ENCODE measurements at regions not wholly inside any gene's neighbourhood (a gene's known extent, or its start where the extent isn't known, plus 50 kb on each side); places are given as distances from the start of the nearest gene placed in this dataset.

GRCh38 chr16:79543219-79543618 lies 57.3 kb downstream of the MAF start:
- Histone ChIP-seq H3K79me2 (ENCODE audit: insufficient read depth) (no peaks in the 10 kb centered on the region), H3K4me2 (no peak overlapping the region), H4K20me1 (ENCODE audit: insufficient read depth) (no peaks in the 10 kb centered on the region), H3K27me3 (ENCODE audit: insufficient read depth) (no peaks in the 10 kb centered on the region), H3K4me3 (ENCODE audit: low read depth in 2 of 2, low read length in 1 of 2) (no peak overlapping the region), H3K9me3 (no peaks in the 10 kb centered on the region), H3K36me3 (replicated peaks in 1 of 2; ENCODE audit: control insufficient read depth in 1 of 2, insufficient read depth in 2 of 2, low read length in 1 of 2) (no peaks in the 10 kb centered on the region), H3K4me1 (ENCODE audit: control insufficient read depth in 1 of 2, insufficient read depth in 2 of 2, low read depth in 1 of 2, low read length in 1 of 2) (no peaks in the 10 kb centered on the region), H3K9me2 (no peaks in the 10 kb centered on the region), H3F3A (replicated peaks; ENCODE audit: insufficient read depth) (no peaks in the 10 kb centered on the region), H3K9ac (no peak overlapping the region), H2AFZ (ENCODE audit: low read depth) (no peak overlapping the region), H3K27ac (ENCODE audit: low read depth in 2 of 2, low read length in 1 of 2) (no peak overlapping the region)
- ChIA-PET CTCF (no interaction called here), POLR2A (no interaction called here)
- no peak for DNase-seq
- 63% methylated on average over 8 of the region's 8 CpGs for WGBS (ENCODE audit: low lambda C conversion rate)
- TF ChIP-seq TEAD4 (IDR thresholded peaks at IDR 0.05; ENCODE audit: borderline replicate concordance, insufficient read depth) (no peak), GATA2 (CRISPR knock-in tag; IDR thresholded peaks at IDR 0.05) (no peak), FOXM1 (IDR thresholded peaks at IDR 0.05; ENCODE audit: low read depth) (no peak)

- POLR2A ChIA-PET = no interaction called here
- Histone ChIP-seq H3K4me2 (no peak overlapping the region), H3K9ac (no peak overlapping the region), H3K36me3 (replicated peaks in 1 of 2; ENCODE audit: control insufficient read depth in 1 of 2, insufficient read depth in 2 of 2, low read length in 1 of 2) (no peaks in the 10 kb centered on the region), H3K4me1 (ENCODE audit: control insufficient read depth in 1 of 2, insufficient read depth in 2 of 2, low read depth in 1 of 2, low read length in 1 of 2) (no peaks in the 10 kb centered on the region), H2AFZ (ENCODE audit: low read depth) (no peak overlapping the region), H3F3A (replicated peaks; ENCODE audit: insufficient read depth) (no peaks in the 10 kb centered on the region), H3K79me2 (ENCODE audit: insufficient read depth) (no peaks in the 10 kb centered on the region), H3K4me3 (ENCODE audit: low read depth in 2 of 2, low read length in 1 of 2) (no peak overlapping the region), H3K9me3 (no peaks in the 10 kb centered on the region), H3K9me2 (no peaks in the 10 kb centered on the region), H3K27ac (ENCODE audit: low read depth in 2 of 2, low read length in 1 of 2) (no peak overlapping the region), H4K20me1 (ENCODE audit: insufficient read depth) (no peaks in the 10 kb centered on the region), H3K27me3 (ENCODE audit: insufficient read depth) (no peaks in the 10 kb centered on the region)
- CTCF ChIA-PET = no interaction called here
- 60% methylated on average over 10 of the region's 11 CpGs for WGBS (ENCODE audit: low lambda C conversion rate)
- DNase-seq = no peak
- no peak for TF ChIP-seq RFX5 (IDR thresholded peaks at IDR 0.05; ENCODE audit: low read length)
- no peak for TF ChIP-seq TCF12 (IDR thresholded peaks at IDR 0.05)
- TF ChIP-seq RXRA (IDR thresholded peaks at IDR 0.05; ENCODE audit: borderline replicate concordance, low read depth) = no peak
- no peak for TF ChIP-seq SIN3A (IDR thresholded peaks at IDR 0.05; ENCODE audit: borderline replicate concordance, low read depth, low read length)
- no peak for TF ChIP-seq IRF3 (IDR thresholded peaks at IDR 0.05; ENCODE audit: low read depth, low read length)
- no peak for TF ChIP-seq MAX (IDR thresholded peaks at IDR 0.05; ENCODE audit: low read depth)
- no peak for TF ChIP-seq GABPA (IDR thresholded peaks at IDR 0.05; ENCODE audit: low read depth)
- no peak for TF ChIP-seq JUND (IDR thresholded peaks at IDR 0.05)
- TF ChIP-seq TAF1 (IDR thresholded peaks at IDR 0.05; ENCODE audit: borderline replicate concordance, low read depth, low read length) = no peak
- no peak for TF ChIP-seq MEF2A (IDR thresholded peaks at IDR 0.05; ENCODE audit: borderline replicate concordance, low read depth)
- TF ChIP-seq EZH2phosphoT487 (IDR thresholded peaks at IDR 0.05; ENCODE audit: borderline replicate concordance, low read depth) = no peak
- no peak for TF ChIP-seq FOSL2 (IDR thresholded peaks at IDR 0.05; ENCODE audit: borderline replicate concordance, low read depth)
- TF ChIP-seq USF1 (IDR thresholded peaks at IDR 0.05; ENCODE audit: borderline replicate concordance, low read depth) = no peak
- TF ChIP-seq YY1 (IDR thresholded peaks at IDR 0.05; ENCODE audit: low read depth) = no peak
- no peak for TF ChIP-seq CTCF (IDR thresholded peaks at IDR 0.05)
- no peak for TF ChIP-seq FOXM1 (IDR thresholded peaks at IDR 0.05; ENCODE audit: low read depth)
- TF ChIP-seq SMC3 (IDR thresholded peaks at IDR 0.05; ENCODE audit: low read depth, low read length) = no peak
Observed at GRCh38 chr16:79542237-79542774, 58.2 kb downstream of the MAF start.

Measured in SK-N-SH (cell line).